Left ventricle myocardium superior (tissue), 1 donor: ENCODE measurements at regions not wholly inside any gene's neighbourhood (a gene's known extent, or its start where the extent isn't known, plus 50 kb on each side); places are given as distances from the start of the nearest gene placed in this dataset.

ENCODE experiments used
- ATAC-seq: fragments of 200-7000 bp; cut with Tn5 transposase; one replicate; pipeline ENCODE4 v1.9.1; 2020; ENCODE audit warnings: mild to moderate bottlenecking, moderate library complexity
- DNase-seq: peaks from one replicate; pipeline ENCODE4 v3.0.0-alpha.2; 2020
- intact Hi-C: fragments of 100-400 bp; cut with micrococcal nuclease; formaldehyde crosslinking; loops from one replicate; pipeline ENCODE4 v1.11.0; 2022
- donor health status: DM: no; HTN: yes; CAD: no; lungs with severe emphysema.

DNA sequence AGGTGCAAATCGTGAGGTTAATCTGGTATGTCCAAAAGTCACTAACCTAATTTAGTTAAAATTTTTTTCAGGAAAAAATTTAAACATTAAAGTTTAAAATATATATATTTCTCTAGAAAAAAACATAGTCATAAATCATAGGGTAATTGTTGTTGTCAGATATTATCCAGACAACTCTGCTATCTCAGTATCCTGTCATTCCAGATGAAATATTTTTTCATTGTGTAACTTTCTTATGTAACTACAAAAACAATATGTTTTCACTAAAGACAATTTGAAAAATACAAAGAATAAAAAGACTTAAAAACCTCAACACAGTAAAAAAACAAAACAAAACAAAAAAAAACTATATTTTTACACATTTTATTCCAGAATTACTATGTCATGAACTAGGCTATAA lies 57.6 kb downstream of the TENT5A start:
- intact Hi-C loops: no loop called here
- no peak for DNase-seq
- no peak for ATAC-seq

DNA sequence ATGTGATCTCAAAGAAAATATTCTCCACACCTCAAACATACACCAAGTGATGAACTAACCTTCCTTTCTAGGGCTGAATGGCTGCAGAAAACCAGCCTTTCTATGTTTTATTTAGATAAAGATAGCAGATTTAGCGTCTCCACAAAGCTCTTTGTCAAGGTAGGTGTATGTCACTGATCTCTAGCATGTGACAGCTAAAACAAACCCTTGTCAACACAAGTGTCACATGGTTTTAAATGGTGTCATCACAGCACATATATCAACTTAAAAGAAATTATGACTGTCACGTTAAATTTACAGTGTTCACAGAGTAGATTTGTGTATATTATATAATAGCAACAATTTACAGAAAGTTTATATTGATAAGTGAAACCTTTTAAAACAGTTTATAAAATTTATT lies 58.3 kb downstream of the TENT5A start:
- ATAC-seq (no peak), DNase-seq (no peak)
- intact Hi-C loops: no loop called here

- intact Hi-C loops: no loop called here
- DNase-seq (no peak), ATAC-seq (no peak)
Observed at GRCh38 chr6:81693266-81693665, 59.2 kb downstream of the TENT5A start.

- ATAC-seq: peak; percentile 48
- intact Hi-C loops: no loop called here
- no peak for DNase-seq
Observed at GRCh38 chr6:81690073-81690472, 62.4 kb downstream of the TENT5A start.

GRCh38 chr6:81689580-81689979 lies 62.9 kb downstream of the TENT5A start:
- DNase-seq (peak; percentile 13), ATAC-seq (peak; percentile 55)
- intact Hi-C loops: no loop called here

DNA sequence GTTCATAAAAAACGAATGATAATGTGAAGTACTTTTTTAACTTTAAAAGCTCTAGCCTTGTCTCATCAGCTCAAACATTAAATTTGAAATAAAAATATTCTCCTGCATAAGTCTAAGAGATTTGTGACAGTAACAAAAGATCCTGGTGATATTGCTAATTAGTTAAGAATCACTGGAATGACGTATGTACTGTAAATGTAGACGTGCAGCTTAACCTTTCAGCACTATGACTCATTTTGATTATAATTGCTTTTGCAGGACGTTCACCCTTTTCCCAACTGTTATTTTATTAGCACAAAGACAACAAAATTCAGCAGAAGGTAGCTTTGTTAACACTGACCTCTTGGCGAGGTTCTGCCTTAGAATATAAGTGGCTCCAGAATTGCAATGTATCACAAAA lies 68.6 kb downstream of the TENT5A start:
- no peak for DNase-seq
- intact Hi-C loops: no loop called here
- ATAC-seq: no peak

GRCh38 chr6:81682858-81683620 lies 69.4 kb downstream of the TENT5A start:
- DNase-seq (no peak), ATAC-seq (no peak)
- intact Hi-C loops: no loop called here

DNA sequence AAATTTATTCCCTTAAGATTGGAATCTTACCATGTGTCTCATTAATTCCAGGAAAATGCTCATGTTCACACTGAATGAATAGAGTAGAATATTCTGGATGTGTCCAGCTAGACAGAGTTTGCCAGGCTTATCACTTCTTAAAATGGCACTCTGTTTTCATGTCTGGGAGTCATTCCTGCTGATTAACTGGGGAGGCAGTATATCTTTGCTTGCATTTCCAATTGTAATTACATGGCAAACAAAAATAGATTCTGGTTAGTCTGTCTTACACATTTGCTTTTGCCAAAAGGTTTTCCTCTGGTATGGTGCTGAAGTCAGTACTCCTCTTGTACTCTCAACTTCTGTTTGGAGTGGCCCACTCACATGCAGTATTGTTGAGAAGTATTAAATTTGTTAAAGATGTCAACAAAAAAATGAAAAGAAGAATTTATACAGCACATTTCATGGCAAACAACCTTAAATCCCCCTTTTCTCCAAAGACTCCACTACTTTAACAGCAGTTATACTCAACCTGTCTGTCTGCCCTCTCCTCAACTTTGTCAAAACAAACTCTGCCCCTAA lies 70.2 kb downstream of the TENT5A start:
- no peak for DNase-seq
- peak; percentile 92 for ATAC-seq
- intact Hi-C loops: no loop called here

- DNase-seq: no peak
- intact Hi-C loops: no loop called here
- ATAC-seq: no peak
Observed at GRCh38 chr6:81669445-81669844, 83.0 kb downstream of the TENT5A start.

- intact Hi-C loops: no loop called here
- peak; percentile 97 for ATAC-seq
- DNase-seq: peak; percentile 50
Observed at GRCh38 chr6:81668615-81669047, 83.8 kb downstream of the TENT5A start.

DNA sequence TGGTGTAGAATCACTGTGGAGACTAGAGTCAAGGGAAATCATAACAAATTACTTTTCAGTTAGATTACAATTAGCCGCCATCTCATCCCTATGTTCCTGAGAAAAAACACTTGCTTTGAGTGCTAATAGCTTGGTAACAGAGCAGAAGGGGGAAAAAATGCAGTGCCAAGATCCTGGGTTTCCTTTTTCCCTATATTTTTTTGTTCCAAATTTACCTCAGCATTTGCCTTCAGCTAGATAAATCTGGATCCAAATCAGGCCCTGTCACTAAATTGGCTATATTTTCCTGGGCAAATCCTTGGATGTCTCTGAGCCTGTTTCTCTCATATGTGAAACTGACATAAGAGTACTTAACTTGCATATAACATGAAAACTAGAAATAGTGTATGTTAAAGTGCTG lies 86.0 kb downstream of the TENT5A start:
- intact Hi-C loops: no loop called here
- ATAC-seq: no peak
- no peak for DNase-seq

GRCh38 chr6:81656231-81656630 lies 96.2 kb downstream of the TENT5A start:
- no peak for ATAC-seq
- intact Hi-C loops: no loop called here
- DNase-seq: no peak

GRCh38 chr6:81655696-81656095 lies 96.8 kb downstream of the TENT5A start:
- intact Hi-C loops: no loop called here
- ATAC-seq (no peak), DNase-seq (no peak)

DNA sequence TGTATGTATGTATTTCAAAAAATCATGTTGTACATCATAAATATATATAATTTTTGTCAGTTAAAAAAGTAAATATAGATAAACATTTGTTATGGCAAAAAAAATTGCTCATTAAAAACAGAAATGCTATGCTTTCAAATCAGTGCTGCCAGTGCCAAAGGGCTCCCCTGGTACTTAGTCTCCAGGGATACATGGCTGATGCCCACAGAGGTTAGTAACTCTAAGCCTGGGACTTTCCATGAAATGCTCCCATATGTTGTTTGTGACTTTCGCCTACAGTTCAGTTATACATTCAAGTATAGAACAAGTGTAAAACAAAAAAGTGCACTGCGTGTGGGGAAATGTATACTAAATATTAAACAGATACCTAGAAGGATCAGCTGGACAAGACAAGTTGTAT lies 104.0 kb downstream of the TENT5A start:
- intact Hi-C loops: no loop called here
- no peak for DNase-seq
- no peak for ATAC-seq

DNA sequence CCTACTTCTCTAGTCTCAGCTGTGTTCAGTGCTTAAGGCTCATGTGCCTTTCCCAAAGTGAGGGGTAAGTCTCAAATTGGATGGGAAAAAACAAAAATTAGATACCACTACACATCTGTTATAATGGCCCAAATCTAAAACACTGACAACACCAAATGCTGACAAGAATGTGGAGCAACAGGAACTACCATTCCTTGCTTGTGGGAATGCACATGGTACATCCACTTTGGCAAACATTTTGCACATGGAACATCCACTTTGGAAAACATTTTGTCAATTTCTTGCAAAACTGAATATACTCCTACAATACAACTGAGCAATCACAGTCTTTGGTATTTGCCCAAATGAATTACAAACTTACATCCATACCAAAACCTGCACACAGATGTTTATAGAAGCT lies 109.3 kb downstream of the TENT5A start:
- intact Hi-C loops: no loop called here
- ATAC-seq: no peak
- no peak for DNase-seq

GRCh38 chr6:81640891-81641290 lies 111.6 kb downstream of the TENT5A start:
- intact Hi-C loops: no loop called here
- ATAC-seq (no peak), DNase-seq (no peak)

DNA sequence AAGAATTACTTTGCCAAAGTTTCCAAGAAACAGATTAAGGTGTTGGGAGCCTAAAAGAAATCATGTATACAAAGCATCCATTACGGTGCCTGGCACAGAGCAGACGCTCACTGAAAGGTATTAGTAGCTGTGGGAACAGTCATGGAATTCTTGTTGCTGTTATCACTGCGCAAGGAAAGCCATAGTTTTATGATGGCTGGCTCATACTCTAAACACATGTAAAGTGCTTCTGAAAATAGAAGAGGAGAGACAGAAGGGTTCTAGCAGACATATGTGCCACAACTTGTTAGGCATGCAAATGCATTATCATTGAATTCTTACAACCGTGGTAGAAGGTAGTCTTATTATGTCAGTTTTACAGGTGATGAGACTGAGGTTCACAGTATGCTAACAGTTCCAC lies 112.4 kb downstream of the TENT5A start:
- intact Hi-C loops: no loop called here
- DNase-seq (no peak), ATAC-seq (no peak)

GRCh38 chr6:81638366-81638765 lies 114.1 kb downstream of the TENT5A start:
- intact Hi-C loops: no loop called here
- DNase-seq (no peak), ATAC-seq (no peak)

DNA sequence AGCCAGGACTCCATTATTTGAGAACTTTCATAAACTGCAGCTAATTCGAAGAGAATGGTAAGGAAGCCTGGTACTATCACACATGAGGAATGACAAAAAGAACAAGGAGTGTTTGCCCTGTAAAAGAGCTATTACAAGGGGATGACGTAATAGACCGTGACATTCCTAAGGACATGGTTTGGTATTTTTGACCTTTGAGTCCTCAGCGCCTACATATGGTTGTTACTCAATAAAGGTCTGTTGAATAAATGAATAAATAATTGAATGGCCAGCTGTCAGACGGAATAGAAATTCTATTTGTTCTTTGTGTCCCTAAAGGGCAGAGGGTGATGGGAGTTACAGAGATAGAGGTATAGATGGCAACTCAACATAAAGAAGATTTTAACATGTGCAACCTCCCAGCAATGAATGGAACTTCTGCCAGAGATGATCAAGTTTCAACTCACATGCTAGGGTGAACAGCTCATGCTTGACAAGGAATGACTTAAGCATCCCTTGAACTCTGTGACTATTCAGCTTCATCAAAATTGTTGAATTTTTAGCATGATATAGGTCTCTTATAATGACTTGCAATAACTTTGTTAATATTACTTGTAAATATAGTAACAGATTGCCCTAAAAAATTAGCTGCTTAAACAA lies 115.4 kb downstream of the TENT5A start:
- no peak for ATAC-seq
- DNase-seq: no peak
- intact Hi-C loops: no loop called here

DNA sequence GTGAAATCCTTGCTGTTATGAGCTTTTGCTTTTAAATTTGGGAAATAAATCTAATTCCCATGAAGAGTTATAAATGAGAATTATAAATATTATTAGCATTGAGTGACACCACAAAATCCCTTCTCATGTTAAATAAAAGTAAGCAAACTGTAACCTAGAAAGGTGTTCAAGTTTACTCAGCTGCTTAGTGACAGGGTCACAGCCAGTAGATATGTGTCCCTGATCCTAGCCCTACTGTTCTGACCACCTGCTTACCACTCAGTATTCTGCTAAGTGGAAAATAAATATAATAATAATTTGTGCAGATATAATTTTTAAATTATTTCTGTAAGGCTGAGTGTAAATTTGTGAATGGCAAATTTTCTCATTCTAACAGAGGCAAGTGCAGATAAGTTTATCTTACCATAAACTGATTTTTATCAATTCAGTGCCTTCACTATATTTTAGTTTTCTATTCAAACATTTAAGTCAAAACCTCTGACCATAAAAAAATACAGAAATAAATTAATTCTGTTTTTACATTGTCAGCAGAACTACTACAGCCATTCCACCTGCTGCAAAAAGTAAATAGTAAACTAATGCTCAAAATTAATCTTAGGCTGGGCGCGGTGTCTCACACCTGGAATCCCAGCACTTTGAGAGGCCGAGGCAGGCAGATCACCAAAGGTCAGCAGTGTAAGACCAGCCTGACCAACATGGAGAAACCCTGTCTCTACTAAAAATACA lies 118.2 kb downstream of the TENT5A start:
- intact Hi-C loops: no loop called here
- ATAC-seq (no peak), DNase-seq (no peak)
